ENCODE measurements at regions not wholly inside any gene's neighbourhood (a gene's known extent, or its start where the extent isn't known, plus 50 kb on each side); places are given as distances from the start of the nearest gene placed in this dataset.
A peak's percentile ranks its signal among the peaks of the same experiment; 100 is the strongest.
"Not testable (repeated sequence)": the region's sequence is repeated elsewhere in the genome, so short reads cannot be mapped to it uniquely, and the experiment has no call there.

DNA sequence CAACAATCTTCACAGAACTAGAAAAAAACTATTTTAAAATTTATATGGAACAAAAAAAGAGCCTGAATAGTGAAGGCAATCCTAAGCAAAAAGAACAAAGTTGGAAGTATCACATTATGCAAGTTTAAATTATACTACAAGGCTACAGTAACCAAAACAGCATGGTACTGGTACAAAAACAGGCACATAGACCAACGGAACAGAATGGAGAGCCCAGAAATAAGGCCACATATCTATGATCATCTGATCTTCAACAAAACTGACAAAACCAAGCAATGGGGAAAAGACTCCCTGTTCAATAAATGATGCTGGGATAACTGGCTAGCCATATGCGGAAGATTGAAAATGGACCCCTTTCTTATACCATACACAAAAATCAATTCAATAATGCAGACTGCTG is 74.4 kb upstream of the RTN4 start:
- DNase-seq (ENCODE audit: low read depth); H3K4me3 ChIP-seq (ENCODE audit: low read length): not testable (repeated sequence)

DNA sequence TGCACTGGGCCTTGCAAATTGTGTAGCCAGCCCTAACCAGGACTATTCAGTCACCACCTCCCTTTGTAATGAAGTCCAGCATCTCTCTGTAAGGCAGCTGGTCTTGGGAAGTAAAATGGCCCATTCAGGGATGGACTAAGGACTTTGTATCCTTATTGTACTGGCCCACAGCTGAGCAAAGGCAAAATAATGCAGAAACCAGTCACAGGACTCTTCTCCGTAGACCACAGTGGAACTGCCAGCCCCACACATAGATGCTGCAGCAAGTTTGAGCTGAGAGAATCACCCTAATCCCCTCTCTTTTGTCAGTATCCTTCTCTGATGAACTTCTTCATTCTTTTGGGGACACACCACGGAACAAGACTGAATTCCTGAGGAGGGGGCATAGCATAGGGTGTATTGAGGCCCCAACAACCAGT is 73.6 kb upstream of the RTN4 start:
- H3K4me3 ChIP-seq (ENCODE audit: low read length) = no peak overlapping the region
- DNase-seq (ENCODE audit: low read depth) = no peak
- TF ChIP-seq, protein P1, sequence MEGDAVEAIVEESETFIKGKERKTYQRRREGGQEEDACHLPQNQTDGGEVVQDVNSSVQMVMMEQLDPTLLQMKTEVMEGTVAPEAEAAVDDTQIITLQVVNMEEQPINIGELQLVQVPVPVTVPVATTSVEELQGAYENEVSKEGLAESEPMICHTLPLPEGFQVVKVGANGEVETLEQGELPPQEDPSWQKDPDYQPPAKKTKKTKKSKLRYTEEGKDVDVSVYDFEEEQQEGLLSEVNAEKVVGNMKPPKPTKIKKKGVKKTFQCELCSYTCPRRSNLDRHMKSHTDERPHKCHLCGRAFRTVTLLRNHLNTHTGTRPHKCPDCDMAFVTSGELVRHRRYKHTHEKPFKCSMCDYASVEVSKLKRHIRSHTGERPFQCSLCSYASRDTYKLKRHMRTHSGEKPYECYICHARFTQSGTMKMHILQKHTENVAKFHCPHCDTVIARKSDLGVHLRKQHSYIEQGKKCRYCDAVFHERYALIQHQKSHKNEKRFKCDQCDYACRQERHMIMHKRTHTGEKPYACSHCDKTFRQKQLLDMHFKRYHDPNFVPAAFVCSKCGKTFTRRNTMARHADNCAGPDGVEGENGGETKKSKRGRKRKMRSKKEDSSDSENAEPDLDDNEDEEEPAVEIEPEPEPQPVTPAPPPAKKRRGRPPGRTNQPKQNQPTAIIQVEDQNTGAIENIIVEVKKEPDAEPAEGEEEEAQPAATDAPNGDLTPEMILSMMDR (conservative IDR thresholded peaks at IDR 0.05; ENCODE audit: low read length) = no peak

DNA sequence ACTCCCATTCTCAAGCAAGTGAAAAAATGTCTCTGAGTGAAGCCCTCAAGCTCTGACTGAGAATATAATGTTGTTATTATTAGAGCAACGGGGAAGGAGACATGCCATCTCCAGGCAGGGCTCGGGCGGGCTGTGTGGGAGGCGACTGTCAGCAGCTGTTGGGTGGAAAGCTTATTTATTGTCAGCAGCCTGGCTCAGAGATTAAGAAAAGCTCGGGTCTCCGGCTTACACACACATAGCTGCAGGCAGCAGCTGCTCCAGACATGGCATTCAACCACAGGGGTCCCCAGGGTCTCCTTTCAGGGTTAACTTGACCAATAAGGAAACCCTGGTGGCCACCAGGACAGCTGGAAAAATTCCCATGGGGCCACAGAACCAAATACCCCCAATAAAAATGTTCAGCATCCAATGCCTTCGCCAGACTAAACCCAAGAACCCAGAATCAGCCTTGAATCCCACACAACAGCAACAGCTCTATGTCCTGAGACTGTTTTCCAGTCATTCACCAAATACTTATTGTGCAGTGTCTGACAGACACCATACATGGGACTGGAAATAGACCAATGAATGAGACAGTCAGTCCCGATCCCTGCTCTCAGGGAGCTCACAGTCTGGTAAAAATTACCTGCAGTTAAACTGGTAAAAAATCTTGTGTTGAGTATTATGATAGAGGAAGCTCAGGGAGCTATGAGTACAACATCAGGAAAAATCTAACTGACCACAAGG is 70.5 kb upstream of the RTN4 start:
- H3K4me3 ChIP-seq (ENCODE audit: low read length) = no peak overlapping the region; the same call in 1 of the 2 replicates
- peak; percentile 78 for DNase-seq (ENCODE audit: low read depth)
- TF ChIP-seq, protein P1 (conservative IDR thresholded peaks at IDR 0.05; ENCODE audit: low read length) = no peak

DNA sequence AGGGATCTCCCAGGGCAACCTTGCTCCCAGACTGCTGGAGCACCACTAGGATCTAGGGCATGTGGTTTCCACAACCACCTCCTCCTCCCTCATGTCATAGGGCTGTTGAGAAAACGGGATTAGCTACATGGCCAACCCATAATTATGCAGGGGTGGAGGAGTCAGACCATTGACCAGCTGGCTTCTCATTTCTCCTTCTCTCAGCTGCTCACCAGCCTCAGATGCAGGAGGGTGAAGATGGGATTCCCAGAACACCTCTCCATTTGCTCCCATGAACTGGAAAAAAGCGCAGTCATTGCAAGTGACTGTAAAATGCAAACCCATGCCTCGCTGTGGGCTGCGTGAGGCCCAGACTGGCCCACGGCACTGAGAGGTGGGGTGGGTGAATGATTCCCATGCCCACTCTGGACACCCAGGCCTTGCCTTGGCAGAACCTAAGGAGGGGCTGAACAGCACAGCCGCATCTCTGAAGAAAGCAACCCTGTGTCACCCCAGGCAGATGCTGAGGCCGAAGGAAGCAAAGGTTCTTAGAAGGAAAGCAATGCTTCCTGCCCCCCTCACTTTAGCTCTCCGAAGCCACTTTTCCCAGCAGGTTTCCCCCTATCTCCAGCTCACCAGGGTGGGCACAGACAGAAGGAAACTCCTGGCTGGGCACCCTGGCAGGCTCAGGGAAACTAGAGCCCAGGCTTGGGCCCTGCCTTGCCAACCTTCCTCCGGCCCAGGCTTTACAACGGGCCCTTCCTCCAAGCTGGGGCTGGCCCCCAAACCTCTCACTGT is 69.6 kb upstream of the RTN4 start:
- peak; percentile 65 for DNase-seq (ENCODE audit: low read depth)
- TF ChIP-seq, protein P1 (conservative IDR thresholded peaks at IDR 0.05; ENCODE audit: low read length) = no peak
- H3K4me3 ChIP-seq (ENCODE audit: low read length) = no peak overlapping the region

DNA sequence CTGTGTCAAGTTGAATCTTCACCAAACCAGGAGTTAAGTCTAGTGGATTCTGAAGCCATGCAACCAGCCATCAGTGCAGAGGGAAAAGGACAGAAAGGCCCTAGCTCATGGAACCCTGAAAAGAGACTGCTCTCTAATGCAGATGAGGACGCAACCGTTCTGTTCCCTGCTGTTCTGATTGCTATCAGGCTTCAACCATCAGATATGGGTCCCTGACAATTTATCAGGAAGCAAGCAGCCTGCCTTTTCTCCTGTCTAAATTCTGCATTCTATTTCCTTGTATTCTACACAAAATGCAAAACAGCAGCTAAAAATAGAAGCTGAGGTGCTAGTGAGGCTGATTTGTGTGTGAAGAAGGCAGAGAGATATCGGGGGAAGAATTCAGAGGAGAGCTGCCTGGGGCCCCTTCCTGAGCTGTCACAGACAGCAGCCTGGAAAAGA is 68.4 kb upstream of the RTN4 start:
- H3K4me3 ChIP-seq (ENCODE audit: low read length) = no peak overlapping the region
- TF ChIP-seq, protein P1 (conservative IDR thresholded peaks at IDR 0.05; ENCODE audit: low read length) = no peak
- DNase-seq (ENCODE audit: low read depth) = no peak

DNA sequence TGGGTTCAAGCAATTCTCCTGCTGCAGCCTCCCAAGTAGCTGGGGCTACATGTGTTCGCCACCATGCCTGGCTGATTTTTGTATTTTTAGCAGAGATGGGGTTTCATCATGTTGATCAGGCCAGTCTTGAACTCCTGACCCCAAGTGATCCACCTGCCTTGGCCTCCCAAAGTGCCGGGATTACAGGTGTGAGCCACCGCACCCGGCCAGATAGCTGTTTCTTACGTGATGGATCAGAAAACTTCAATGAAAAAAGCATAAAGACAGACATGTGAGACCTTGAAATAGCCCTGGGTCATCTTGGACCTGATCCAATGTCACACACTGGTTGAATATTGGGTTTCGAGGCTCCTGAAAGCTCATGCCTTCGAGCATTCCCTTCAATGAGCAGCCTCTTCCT is 66.7 kb upstream of the RTN4 start:
- DNase-seq (ENCODE audit: low read depth) = no peak
- TF ChIP-seq, protein P1 (conservative IDR thresholded peaks at IDR 0.05; ENCODE audit: low read length) = no peak
- H3K4me3 ChIP-seq (ENCODE audit: low read length) = no peak overlapping the region

DNA sequence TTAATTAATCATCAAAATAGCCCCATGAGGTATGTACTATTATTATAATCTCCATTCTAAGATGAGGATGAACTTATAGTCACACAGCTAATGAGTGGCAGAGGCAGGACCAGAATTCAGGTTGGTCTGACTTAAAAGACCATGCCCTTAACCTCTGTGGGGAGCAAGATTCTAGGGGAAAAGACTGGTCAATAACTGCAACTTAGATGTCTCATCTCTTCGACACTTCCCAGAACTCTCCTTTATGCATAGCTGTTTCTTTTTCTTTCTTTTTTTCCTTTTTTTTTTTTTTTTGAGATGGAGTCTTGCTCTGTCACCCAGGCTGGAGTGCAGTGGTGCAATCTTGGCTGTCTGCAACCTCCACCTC is 66.3 kb upstream of the RTN4 start:
- no peak for DNase-seq (ENCODE audit: low read depth)
- TF ChIP-seq, protein P1 (conservative IDR thresholded peaks at IDR 0.05; ENCODE audit: low read length) = no peak
- H3K4me3 ChIP-seq (ENCODE audit: low read length) = no peak overlapping the region
